B cell (primary cell): ENCODE measurements at regions not wholly inside any gene's neighbourhood (a gene's known extent, or its start where the extent isn't known, plus 50 kb on each side); places are given as distances from the start of the nearest gene placed in this dataset.

Experiments
- ATAC-seq: fragments of 200-7000 bp; cut with Tn5 transposase; one replicate; pipeline ENCODE4 v1.10.0; 2021; ENCODE audit warnings: low read depth, mild to moderate bottlenecking, moderate number of reproducible peaks, moderate library complexity
- CTCF ChIA-PET: fragments of 350-600 bp; sonication (Branson Sonifier 250); formaldehyde crosslinking; loops from one replicate; lab custom pipeline; 2021; ENCODE audit warnings: antibody characterized with exemption, inconsistent platforms; lab: Charles Lee
- POLR2A ChIA-PET: fragments of 350-600 bp; sonication (Branson Sonifier 250); formaldehyde crosslinking; loops from one replicate; lab custom pipeline; 2021; ENCODE audit warnings: antibody characterized with exemption; lab: Charles Lee
- DNase-seq: peaks from one replicate; pipeline ENCODE4 v3.0.0; 2013
- H2AFZ ChIP-seq: 2 replicates; pipeline ENCODE4 v1.6.1; 2012; ENCODE audit warnings: mild to moderate bottlenecking, low read depth, low read length; ENCODE audit not compliant: insufficient read depth, poor library complexity, severe bottlenecking
- H3K27ac ChIP-seq, 2 donors: 1 replicate in 1 of 2; 2 replicates in 1 of 2; pipeline ENCODE4 v1.5.1; 2012 to 2013; ENCODE audit warnings: low read length in 2 of 2, mild to moderate bottlenecking in 2 of 2, moderate library complexity in 1 of 2
- H3K27me3 ChIP-seq, 4 experiments: fragments of 200-600 bp in 1 of 4; sonication (generic) in 1 of 4; replicated peaks in 1 of 4; 1 replicate in 2 of 4; 2 replicates in 2 of 4; pipeline versions ENCODE4 v1.6.1 to v1.7.0; 2013 to 2016; ENCODE audit warnings: low read length in 3 of 4, mild to moderate bottlenecking in 2 of 4, mixed read lengths in 1 of 4, moderate library complexity in 1 of 4; ENCODE audit not compliant: insufficient read depth in 4 of 4, control insufficient read depth in 3 of 4; ENCODE audit errors: control extremely low read depth in 1 of 4
- H3K36me3 ChIP-seq, 2 experiments: replicated peaks in 1 of 2; 1 replicate in 1 of 2; 2 replicates in 1 of 2; pipeline versions ENCODE4 v1.6.1 to v1.7.1; 2013; ENCODE audit warnings: low read length in 1 of 2; ENCODE audit not compliant: insufficient read depth in 2 of 2, control insufficient read depth in 1 of 2; ENCODE audit errors: control extremely low read depth in 1 of 2, extremely low read depth in 1 of 2
- H3K4me1 ChIP-seq, 2 donors: fragments of 200-600 bp in 1 of 2; sonication (generic) in 1 of 2; 1 replicate in 1 of 2; 2 replicates in 1 of 2; pipeline versions ENCODE4 v1.5.1 to v1.6.1; 2013 to 2017; ENCODE audit warnings: low read length in 2 of 2; ENCODE audit not compliant: control insufficient read depth in 2 of 2, insufficient read depth in 2 of 2
- H3K4me2 ChIP-seq: replicated peaks from 2 replicates; pipeline ENCODE3; 2012; ENCODE audit warnings: mild to moderate bottlenecking, low read depth, low read length; ENCODE audit not compliant: poor library complexity, severe bottlenecking
- H3K4me3 ChIP-seq, 5 experiments: fragments of 200-600 bp in 1 of 5; sonication (generic) in 1 of 5; 1 replicate in 3 of 5; 2 replicates in 2 of 5; pipeline versions ENCODE4 v1.5.1 to v1.7.0; 2011 to 2016; ENCODE audit warnings: low read length in 4 of 5, mild to moderate bottlenecking in 4 of 5, low read depth in 2 of 5, control low read depth in 1 of 5, moderate library complexity in 1 of 5; ENCODE audit not compliant: insufficient read depth in 1 of 5; ENCODE audit errors: control extremely low read depth in 1 of 5, extremely low read depth in 1 of 5
- H3K79me2 ChIP-seq: fragments of 200-600 bp; sonication (generic); one replicate; pipeline ENCODE4 v1.6.0; 2016; ENCODE audit warnings: low read length; ENCODE audit not compliant: control insufficient read depth, insufficient read depth
- H3K9ac ChIP-seq: fragments of 200-600 bp; sonication (generic); 2 replicates; pipeline ENCODE4 v1.6.1; 2017; ENCODE audit warnings: mild to moderate bottlenecking, low read length, moderate library complexity
- H3K9me3 ChIP-seq, 3 donors: one replicate each; pipeline versions ENCODE4 v1.6.1 to v1.7.1; 2013; ENCODE audit warnings: low read length in 2 of 3; ENCODE audit not compliant: control insufficient read depth in 2 of 3, insufficient read depth in 1 of 3; ENCODE audit errors: control extremely low read depth in 1 of 3
- H4K20me1 ChIP-seq: 2 replicates; pipeline ENCODE4 v1.6.0; 2012; ENCODE audit warnings: mild to moderate bottlenecking, low read length; ENCODE audit not compliant: insufficient read depth, control insufficient read depth, poor library complexity, severe bottlenecking
- H3K27ac Mint-ChIP-seq: one replicate; pipeline ENCODE4 v1.8.0; 2021; ENCODE audit warnings: mixed read lengths
- H3K27me3 Mint-ChIP-seq: one replicate; pipeline ENCODE4 v1.8.0; 2021; ENCODE audit warnings: mixed read lengths
- H3K4me1 Mint-ChIP-seq: one replicate; pipeline ENCODE4 v1.8.0; 2021; ENCODE audit warnings: mixed read lengths
- H3K4me3 Mint-ChIP-seq: one replicate; pipeline ENCODE4 v1.8.0; 2021; ENCODE audit warnings: mixed read lengths
- H3K9me3 Mint-ChIP-seq: one replicate; pipeline ENCODE4 v1.8.0; 2022; ENCODE audit warnings: mixed read lengths; ENCODE audit not compliant: insufficient read depth
- EZH2 ChIP-seq: IDR thresholded peaks from 2 replicates; pipeline ENCODE4 v1.6.1; 2012; ENCODE audit warnings: borderline replicate concordance, low read depth, mild to moderate bottlenecking, moderate library complexity, low read length; ENCODE audit not compliant: insufficient read depth, poor library complexity, severe bottlenecking
- WGBS: methylation state at CpG from one replicate; pipeline ENCODE4 v1.1.5; 2013; ENCODE audit warnings: missing lambda C conversion rate; ENCODE audit not compliant: insufficient coverage; 5-methylcytosine and 5-hydroxymethylcytosine counted together
- intact Hi-C: fragments of 100-400 bp; cut with micrococcal nuclease; formaldehyde crosslinking; loops from one replicate; pipeline ENCODE4 v1.10.0; 2022
- TF ChIP-seq, protein P1 (sequence below): fragments of 200-600 bp; IDR thresholded peaks from one replicate; pipeline ENCODE4 v1.8.0; 2022; ENCODE audit warnings: antibody characterized with exemption, mild to moderate bottlenecking

DNA sequence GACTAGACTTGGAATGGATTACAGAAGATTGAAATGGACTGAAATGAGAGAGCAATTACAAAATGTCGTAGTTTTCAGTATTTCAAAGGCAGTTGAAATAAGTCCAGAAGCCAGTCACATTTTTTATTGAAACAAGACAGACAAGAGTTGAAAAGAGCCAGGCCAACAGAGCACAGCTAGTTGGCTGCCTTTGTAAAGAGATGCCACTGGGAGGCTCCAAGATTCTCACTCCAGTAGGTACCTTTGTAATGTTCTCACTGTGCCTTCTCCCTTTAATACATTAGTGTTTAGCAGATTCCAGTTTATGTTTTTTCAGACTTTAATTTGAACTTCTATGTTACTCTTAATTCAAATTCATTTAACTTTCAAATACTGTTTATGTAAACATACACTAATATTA, 234.8 kb downstream of the DSEL start:
- DNase-seq (no peak), ATAC-seq (no peak)
- H3K4me1 Mint-ChIP-seq: no peaks in the 10 kb centered on the region
- H3K27ac Mint-ChIP-seq: no peak overlapping the region
- H3K27me3 ChIP-seq: no peaks in the 10 kb centered on the region
- H3K9ac ChIP-seq: no peak overlapping the region
- no peaks in the 10 kb centered on the region for H3K27me3 Mint-ChIP-seq
- H3K4me1 ChIP-seq: no peaks in the 10 kb centered on the region
- ChIA-PET CTCF (no interaction called here), POLR2A (no interaction called here)
- peaks cover 3% of the 10 kb centered on the region for H3K9me3 Mint-ChIP-seq
- H3K4me3 Mint-ChIP-seq: no peak overlapping the region
- no peaks in the 10 kb centered on the region for H3K9me3 ChIP-seq
- H3K36me3 ChIP-seq: no peaks in the 10 kb centered on the region
- intact Hi-C loops: no loop called here
- H2AFZ ChIP-seq: no peak overlapping the region
- no peaks in the 10 kb centered on the region for H4K20me1 ChIP-seq
- no peak for TF ChIP-seq EZH2
- TF ChIP-seq, protein P1, sequence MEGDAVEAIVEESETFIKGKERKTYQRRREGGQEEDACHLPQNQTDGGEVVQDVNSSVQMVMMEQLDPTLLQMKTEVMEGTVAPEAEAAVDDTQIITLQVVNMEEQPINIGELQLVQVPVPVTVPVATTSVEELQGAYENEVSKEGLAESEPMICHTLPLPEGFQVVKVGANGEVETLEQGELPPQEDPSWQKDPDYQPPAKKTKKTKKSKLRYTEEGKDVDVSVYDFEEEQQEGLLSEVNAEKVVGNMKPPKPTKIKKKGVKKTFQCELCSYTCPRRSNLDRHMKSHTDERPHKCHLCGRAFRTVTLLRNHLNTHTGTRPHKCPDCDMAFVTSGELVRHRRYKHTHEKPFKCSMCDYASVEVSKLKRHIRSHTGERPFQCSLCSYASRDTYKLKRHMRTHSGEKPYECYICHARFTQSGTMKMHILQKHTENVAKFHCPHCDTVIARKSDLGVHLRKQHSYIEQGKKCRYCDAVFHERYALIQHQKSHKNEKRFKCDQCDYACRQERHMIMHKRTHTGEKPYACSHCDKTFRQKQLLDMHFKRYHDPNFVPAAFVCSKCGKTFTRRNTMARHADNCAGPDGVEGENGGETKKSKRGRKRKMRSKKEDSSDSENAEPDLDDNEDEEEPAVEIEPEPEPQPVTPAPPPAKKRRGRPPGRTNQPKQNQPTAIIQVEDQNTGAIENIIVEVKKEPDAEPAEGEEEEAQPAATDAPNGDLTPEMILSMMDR: no peak
- H3K27ac ChIP-seq: no peak overlapping the region
- no peaks in the 10 kb centered on the region for H3K79me2 ChIP-seq
- H3K4me2 ChIP-seq: no peak overlapping the region
- no peak overlapping the region for H3K4me3 ChIP-seq
- WGBS: 80% methylated on average over 1 of the region's 1 CpG

DNA sequence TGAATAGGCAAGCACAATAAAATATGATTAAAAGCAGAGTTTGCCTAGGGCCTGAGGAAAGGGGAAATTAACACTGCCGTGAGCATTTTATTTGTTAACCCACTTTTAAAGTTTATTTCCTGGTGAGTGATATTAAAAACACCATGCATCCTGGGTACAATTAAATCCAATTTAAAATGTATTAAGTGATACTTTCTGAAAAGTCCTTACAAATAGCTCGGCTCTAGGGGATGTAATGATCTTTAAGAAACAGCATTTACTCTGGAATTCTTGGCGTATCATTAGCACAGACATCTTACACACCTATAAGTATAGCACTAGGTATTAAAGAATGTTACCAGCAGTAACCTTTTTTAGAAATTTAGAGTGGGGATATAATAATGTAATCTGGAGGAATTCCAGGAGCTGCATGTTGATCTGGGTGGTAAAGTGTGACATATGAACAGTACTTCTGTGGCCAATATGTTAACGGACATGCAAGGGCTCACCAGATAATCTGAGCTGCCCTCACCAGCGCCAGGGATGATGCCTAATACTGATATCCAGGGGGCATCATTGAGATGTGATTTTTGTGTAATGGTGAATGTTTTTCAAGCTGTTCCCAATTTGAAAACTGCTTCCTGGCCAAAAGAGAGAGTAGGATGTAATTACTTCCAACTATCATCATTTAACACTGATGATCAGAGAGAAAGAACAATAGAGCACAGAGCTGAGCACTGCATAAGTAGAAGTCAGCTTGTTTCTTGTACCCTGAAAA, 235.9 kb downstream of the DSEL start:
- no CpG with 5 or more reads among the region's 5 CpGs for WGBS
- Histone ChIP-seq H3K27ac (no peak overlapping the region), H3K27me3 (no peaks in the 10 kb centered on the region), H3K4me2 (no peak overlapping the region), H2AFZ (no peak overlapping the region), H3K36me3 (no peaks in the 10 kb centered on the region), H3K9ac (no peak overlapping the region), H3K79me2 (no peaks in the 10 kb centered on the region), H4K20me1 (no peaks in the 10 kb centered on the region), H3K9me3 (no peaks in the 10 kb centered on the region), H3K4me1 (no peaks in the 10 kb centered on the region), H3K4me3 (no peak overlapping the region)
- POLR2A ChIA-PET: no interaction called here
- no peaks in the 10 kb centered on the region for H3K27me3 Mint-ChIP-seq
- no peak for ATAC-seq
- CTCF ChIA-PET: no interaction called here
- H3K9me3 Mint-ChIP-seq: peaks cover 3% of the 10 kb centered on the region
- no peak for DNase-seq
- intact Hi-C loops: no loop called here
- TF ChIP-seq EZH2: no peak
- TF ChIP-seq, protein P1: no peak
- H3K27ac Mint-ChIP-seq: no peak overlapping the region
- H3K4me3 Mint-ChIP-seq: no peak overlapping the region
- no peaks in the 10 kb centered on the region for H3K4me1 Mint-ChIP-seq
